GM12891 (cell line): ENCODE measurements at regions not wholly inside any gene's neighbourhood (a gene's known extent, or its start where the extent isn't known, plus 50 kb on each side); places are given as distances from the start of the nearest gene placed in this dataset.

Experiments
- POLR2A ChIP-seq: IDR thresholded peaks from 2 replicates; pipeline ENCODE4 v1.6.1; 2011; ENCODE audit warnings: low read depth, low read length, control low read depth
- POLR2AphosphoS5 ChIP-seq: IDR thresholded peaks from 2 replicates; pipeline ENCODE4 v1.6.1; 2011; ENCODE audit warnings: low read depth, low read length, control low read depth
- TAF1 ChIP-seq: IDR thresholded peaks from 2 replicates; pipeline ENCODE4 v1.6.1; 2011; ENCODE audit warnings: low read depth, low read length, control low read depth

GRCh38 chr12:107388263-107388662 lies 294.9 kb upstream of the CRY1 start:
- no peak for TF ChIP-seq POLR2AphosphoS5
- TF ChIP-seq TAF1: no peak
- TF ChIP-seq POLR2A: no peak
